OCI-LY1 (cell line): ENCODE measurements at regions not wholly inside any gene's neighbourhood (a gene's known extent, or its start where the extent isn't known, plus 50 kb on each side); places are given as distances from the start of the nearest gene placed in this dataset.

Experiments
- CTCF ChIP-seq: fragments of 200-600 bp; sonication (generic), shearing (Covaris generic); IDR thresholded peaks from 2 replicates; pipeline ENCODE4 v1.5.1; 2017; ENCODE audit warnings: mild to moderate bottlenecking, antibody characterized with exemption, low read length, moderate library complexity, mixed read lengths
- EZH2 ChIP-seq: fragments of 200-600 bp; sonication (generic), shearing (Covaris generic); IDR thresholded peaks from 2 replicates; pipeline ENCODE4 v1.8.0; 2017; ENCODE audit warnings: borderline replicate concordance, mixed run types, mild to moderate bottlenecking, antibody characterized with exemption, low read length, moderate library complexity, mixed read lengths

GRCh38 chr1:164902491-164902890, 343.5 kb downstream of the PBX1 start:
- TF ChIP-seq CTCF (no peak), EZH2 (no peak)
